GM19397 (cell line): ENCODE measurements at regions not wholly inside any gene's neighbourhood (a gene's known extent, or its start where the extent isn't known, plus 50 kb on each side); places are given as distances from the start of the nearest gene placed in this dataset.

ENCODE experiments used
- ATAC-seq: cut with Tn5 transposase; IDR thresholded peaks from one replicate; pipeline ENCODE4 v1.9.1; 2021; ENCODE audit warnings: mild to moderate bottlenecking, moderate library complexity; ENCODE audit not compliant: unreplicated experiment

DNA sequence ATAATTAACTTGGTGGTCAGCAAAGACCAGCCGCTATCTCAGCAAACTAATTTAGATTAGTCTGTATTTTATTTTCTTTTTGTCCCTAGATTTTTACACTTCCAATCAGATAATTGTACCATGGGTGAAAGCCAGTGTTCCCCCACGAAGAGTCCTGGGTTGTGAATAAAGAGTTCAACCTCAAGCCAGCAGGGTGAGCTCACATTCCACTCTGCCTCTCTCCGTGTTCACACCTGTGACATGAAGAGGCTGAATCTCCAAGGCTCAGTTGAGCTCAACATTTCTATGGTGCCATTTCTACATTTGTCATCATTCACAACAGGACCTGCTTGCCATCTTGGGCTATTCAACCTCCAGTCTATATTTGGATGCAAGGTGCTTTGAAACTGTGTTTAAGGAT lies 771.5 kb downstream of the GALR1 start:
- ATAC-seq: no peak

DNA sequence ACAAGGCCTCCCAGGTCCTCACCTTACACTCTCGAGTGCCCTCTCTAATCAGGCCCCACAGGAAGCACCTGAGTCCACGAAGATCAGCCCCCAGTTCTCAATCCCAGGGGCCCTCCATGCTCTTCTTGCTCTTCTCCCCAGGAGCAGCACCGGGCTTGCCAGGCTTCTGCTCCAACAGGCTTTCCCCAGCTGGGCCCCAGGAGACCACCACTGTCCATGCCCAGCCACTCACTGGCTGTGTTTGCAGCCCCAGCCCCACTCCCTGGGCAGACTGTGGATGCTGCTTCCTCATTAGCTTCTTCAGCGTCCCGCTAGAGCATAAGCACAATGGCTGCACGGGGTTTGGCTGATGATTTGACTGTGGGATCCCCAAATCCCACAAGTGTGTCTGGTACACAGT lies 781.9 kb downstream of the GALR1 start:
- ATAC-seq: no peak

DNA sequence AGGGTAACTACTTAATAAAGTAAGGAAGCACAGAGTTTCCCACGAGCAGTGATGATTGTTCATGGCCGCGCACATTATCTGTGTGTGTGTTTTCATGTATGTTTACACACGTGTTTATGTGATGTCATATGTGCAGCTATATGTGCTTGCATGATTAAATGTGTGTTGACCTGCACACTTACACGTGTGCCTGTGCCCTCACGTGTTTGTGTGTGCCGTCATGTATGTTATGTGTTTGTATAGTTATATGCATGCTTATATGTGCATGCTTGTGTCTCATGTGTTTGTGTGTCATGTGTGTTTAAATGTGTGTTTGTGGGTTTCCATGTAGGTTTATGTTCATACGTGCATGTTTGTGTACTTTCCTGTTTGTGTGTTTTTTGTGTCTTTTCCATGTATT lies 782.3 kb downstream of the GALR1 start:
- no peak for ATAC-seq

DNA sequence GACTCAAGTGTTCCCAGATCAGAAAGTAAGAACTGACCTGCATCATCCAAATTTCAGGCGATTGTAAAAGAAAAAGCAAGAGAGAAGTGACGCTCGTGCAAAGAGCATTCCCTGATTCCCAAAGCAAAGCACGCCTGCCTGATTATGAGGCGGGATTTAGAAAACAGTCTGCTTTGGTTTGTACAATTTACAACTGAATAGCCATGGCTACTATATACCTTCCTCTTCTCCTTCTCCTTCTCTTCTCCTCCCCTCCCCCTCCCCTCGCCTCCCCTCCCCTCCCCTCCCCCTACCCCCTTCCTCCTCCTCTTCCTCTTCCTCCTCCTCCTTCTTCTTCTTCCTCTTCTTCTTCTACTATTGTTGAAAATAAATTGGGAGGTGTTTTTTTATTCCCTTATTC lies 782.9 kb downstream of the GALR1 start:
- no peak for ATAC-seq

GRCh38 chr18:78034755-78035154 lies 785.1 kb downstream of the GALR1 start:
- no peak for ATAC-seq

DNA sequence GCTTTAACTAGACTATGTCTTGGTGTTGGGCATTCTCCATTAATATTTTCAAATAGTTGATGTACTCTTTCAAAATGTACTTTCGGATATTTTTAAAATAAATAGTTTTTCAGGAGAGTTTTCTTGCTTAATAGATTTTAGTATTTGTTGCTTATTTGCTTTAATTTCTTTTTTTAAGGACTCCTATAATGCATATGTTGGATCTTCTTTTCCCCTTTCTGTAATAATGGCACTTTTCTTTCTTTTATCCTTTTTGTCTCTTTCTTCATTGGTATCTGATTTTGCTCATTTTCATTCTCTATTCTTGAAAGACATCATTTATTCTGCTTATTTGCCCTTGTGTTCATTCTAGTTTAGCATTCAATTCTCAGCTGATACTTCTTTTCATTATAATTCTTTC lies 791.6 kb downstream of the GALR1 start:
- no peak for ATAC-seq

- no peak for ATAC-seq
Measured at GRCh38 chr18:78046631-78047030, 797.0 kb downstream of the GALR1 start.

DNA sequence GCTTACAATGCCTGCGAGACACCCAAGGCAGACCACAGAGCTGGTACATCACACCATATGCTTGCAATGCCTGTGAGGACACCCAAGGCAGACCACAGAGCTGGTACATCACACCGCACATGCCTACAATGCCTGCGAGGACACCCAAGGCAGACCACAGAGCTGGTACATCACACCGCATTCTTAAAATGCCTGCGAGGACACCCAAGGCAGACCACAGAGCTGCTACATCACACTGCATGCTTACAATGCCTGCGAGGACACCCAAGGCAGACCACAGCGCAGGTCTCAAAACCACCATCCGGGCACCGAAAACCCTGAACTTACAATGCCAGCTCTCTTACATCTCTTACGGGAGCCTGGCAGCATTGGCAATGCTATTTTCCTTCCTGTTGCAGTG lies 799.6 kb downstream of the GALR1 start:
- no peak for ATAC-seq

- ATAC-seq: no peak
Measured at GRCh38 chr18:78054801-78055200, 805.2 kb downstream of the GALR1 start.

GRCh38 chr18:78056011-78056410 lies 806.4 kb downstream of the GALR1 start:
- no peak for ATAC-seq

DNA sequence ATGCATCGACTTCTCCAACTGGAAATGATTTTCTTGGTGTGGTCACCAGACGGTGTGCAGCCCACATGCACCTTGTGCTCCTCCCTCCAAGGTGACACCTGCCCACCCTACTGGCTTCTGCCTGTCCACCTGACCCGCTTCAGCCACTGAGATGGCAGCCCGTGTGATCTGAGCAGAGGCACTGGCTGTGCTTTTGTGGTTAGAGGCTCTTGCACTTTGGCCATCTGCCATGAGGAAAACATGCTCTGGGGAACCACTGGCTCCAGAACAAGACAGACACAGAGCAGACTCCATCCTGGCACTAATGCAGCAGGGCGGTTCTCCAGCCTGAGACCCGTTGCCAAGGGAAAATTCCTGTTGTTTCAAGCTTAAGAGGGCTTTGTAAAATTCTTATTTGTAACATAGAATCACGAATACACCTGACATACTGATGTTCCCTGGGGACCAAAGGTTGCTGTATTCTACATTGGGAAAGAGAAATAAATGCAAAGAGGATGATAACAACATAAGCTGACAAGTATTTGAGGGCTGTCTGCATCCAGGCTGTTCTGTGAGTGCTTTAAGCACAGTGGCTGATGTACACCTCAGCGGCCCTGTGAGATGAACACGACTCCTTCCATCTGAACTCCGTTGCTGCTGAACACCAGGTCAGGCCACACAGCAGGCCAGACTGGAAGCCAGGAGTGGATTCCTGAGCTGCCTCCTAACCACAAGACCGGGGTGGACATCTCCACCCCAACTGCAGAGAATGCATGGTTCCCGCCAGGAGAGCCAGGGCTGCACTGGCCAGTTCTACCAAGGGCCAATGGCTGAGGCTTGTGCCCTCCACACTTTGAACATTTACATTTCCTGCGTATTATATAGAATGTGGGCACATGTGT lies 820.4 kb downstream of the GALR1 start:
- no peak for ATAC-seq

DNA sequence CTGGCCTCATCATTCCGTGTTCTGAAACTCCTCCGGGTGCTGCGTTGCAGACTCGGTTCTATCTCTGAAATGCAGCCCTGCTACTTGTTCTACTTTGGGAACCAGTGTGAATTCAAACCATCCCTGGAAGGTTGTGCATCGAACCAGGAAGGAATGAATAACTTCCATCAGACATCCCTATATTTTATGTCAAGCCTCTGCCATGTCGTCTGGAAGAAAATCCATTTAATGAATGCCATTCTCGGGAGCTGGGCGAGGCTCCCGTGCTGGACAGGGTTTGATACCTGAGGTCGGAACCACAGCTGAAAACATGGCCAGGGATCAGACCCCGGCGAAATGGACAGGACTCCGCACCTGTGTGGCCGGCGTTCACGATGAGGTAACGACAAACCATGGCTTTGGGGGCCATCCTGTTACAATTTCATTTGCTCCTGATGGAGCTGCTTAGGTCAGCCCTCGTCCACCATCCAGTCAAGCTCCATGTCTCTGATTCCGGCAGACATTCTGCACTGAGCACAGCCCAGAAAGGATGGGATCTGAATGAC lies 821.6 kb downstream of the GALR1 start:
- ATAC-seq: no peak

DNA sequence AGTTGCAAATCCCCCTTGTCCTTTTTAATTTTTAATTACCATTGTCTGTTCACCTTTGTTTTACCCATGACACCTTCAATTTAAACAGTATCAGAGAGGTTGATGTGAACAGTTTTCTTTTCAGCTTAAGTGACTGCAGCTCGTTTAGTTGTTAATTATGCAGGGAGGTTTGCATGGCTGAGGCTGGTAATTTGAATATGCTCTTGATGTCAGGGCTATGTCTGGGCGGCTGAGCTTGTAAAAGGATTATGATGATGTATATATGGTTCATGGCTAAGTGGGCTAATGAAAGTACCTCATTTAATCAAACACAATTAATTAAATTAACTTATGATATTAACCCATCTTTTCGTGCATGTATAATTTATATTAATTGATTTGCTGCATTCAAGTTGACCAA lies 822.1 kb downstream of the GALR1 start:
- no peak for ATAC-seq

GRCh38 chr18:78072375-78072774 lies 822.7 kb downstream of the GALR1 start:
- ATAC-seq: no peak

- ATAC-seq: no peak
Measured at GRCh38 chr18:78073275-78073674, 823.6 kb downstream of the GALR1 start.

DNA sequence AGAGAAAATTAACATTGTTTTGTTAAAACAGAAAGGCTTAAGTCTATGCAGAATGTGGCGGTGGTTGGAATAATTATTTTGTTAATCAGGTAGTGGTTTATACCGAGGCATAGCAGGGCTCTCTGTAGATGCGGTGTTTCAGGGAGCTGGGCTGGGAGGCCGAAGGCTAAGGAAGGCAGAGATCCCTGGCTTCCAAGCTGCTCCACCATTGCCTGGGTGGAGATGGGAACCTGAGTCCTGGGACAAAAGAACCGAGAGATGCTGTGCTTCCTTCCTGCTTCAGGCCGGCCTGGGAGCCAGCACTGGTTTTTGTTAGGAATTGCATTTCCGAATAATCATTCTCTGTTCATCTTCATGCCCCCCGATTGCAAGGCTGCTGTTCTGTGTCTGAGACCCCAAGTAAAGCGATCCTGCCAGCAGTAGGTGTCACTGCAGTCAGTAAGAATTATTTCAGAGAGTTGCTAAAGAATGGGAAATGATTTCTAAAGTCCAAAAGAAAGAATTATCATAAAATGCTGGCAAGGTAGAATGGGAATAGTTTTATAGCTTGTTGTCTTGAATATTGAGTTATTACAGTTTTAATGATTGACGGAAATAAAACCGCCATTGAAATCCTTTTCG lies 824.9 kb downstream of the GALR1 start:
- no peak for ATAC-seq

- no peak for ATAC-seq
Measured at GRCh38 chr18:78080081-78080480, 830.4 kb downstream of the GALR1 start.

- no peak for ATAC-seq
Measured at GRCh38 chr18:78080761-78081160, 831.1 kb downstream of the GALR1 start.

- no peak for ATAC-seq
Measured at GRCh38 chr18:78082816-78083215, 833.2 kb downstream of the GALR1 start.

DNA sequence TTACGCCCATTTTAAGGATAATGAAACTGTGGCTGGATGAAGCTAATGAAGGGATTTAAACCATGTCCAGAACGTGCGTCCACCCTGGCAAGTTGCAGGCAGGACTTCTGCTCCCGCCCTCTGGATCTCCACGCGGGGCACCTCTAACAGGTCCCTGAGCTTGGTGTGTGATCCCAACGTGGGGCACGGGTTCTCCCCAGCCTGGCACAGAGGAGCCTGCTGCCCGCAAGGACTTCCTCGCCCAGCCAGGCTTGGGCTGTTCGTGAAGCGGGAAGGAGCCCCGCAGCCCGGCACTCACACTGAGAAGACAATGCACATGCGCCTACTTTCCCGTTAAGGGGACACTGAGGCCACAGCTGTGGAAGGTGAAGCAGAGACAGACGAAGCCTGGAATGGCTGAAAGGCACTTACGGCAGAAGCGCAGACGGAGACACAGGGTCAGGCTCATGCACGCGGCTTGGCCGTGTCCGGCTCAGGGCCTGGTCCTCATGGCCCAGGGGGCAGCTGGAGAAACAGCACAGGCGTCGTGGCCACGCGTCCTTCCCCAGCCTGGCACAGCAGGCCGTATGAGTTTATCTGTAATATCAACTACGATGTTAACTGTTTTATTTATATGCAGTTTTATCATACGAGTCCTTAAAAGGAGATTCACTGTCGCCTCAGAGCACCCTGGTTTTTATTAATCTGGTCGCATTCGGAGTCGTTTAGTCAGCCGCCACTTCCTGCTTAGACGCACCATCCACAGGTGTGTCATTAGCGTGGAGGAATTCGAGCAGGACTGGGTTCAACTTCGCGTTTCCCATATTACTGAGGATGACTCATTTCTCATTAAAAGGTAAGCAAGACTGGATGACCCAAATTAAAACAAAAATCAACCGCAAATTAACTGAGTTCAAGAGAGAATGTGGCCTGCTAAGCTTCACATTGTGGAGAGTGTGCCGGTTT lies 835.9 kb downstream of the GALR1 start:
- no peak for ATAC-seq

- ATAC-seq: no peak
Measured at GRCh38 chr18:78086931-78087330, 837.3 kb downstream of the GALR1 start.
